HL-60 (cell line): ENCODE measurements at regions not wholly inside any gene's neighbourhood (a gene's known extent, or its start where the extent isn't known, plus 50 kb on each side); places are given as distances from the start of the nearest gene placed in this dataset.

Experiments used
- DNase-seq, 2 experiments: peaks; one replicate each; pipeline ENCODE4 v3.0.0-alpha.2; 2010 to 2020; ENCODE audit warnings: low read depth in 1 of 2, low spot score in 1 of 2
- H3K27ac ChIP-seq: fragments of 250-450 bp; sonication (Bioruptor Pico); replicated peaks from 2 replicates; pipeline ENCODE4 v1.5.1; 2020; ENCODE audit warnings: mild to moderate bottlenecking, moderate library complexity
- H3K27me3 ChIP-seq: fragments of 250-450 bp; sonication (Bioruptor Pico); 2 replicates; pipeline ENCODE4 v1.5.1; 2021; ENCODE audit warnings: mild to moderate bottlenecking, moderate library complexity; ENCODE audit not compliant: insufficient read depth, poor library complexity, severe bottlenecking
- H3K4me3 ChIP-seq: replicated peaks from 2 replicates; pipeline ENCODE4 v1.5.1; 2011; ENCODE audit warnings: mild to moderate bottlenecking, control low read depth, low read length; ENCODE audit not compliant: insufficient read depth
- CTCF ChIP-seq: IDR thresholded peaks from one replicate; pipeline ENCODE4 v1.5.1; 2011; ENCODE audit warnings: low read length, control low read depth, inconsistent platforms; ENCODE audit not compliant: insufficient read depth
- GABPA ChIP-seq: IDR thresholded peaks from 2 replicates; pipeline ENCODE4 v1.6.1; 2012; ENCODE audit warnings: low read depth
- POLR2AphosphoS5 ChIP-seq: IDR thresholded peaks from 2 replicates; pipeline ENCODE4 v1.6.1; 2012; ENCODE audit warnings: low read depth
- REST ChIP-seq: IDR thresholded peaks from 2 replicates; pipeline ENCODE4 v1.6.1; 2012; ENCODE audit warnings: low read depth; ENCODE audit not compliant: insufficient replicate concordance
- SPI1 ChIP-seq: IDR thresholded peaks from 2 replicates; pipeline ENCODE4 v1.6.1; 2012; ENCODE audit warnings: low read depth, mild to moderate bottlenecking, borderline replicate concordance

- no peaks in the 10 kb centered on the region for H3K27me3 ChIP-seq
- H3K4me3 ChIP-seq = no peak overlapping the region
- TF ChIP-seq POLR2AphosphoS5 (no peak), SPI1 (no peak), CTCF (no peak), GABPA (no peak)
- H3K27ac ChIP-seq = no peak overlapping the region
- DNase-seq = no peak
Observed at GRCh38 chr14:103216399-103216798, 93.1 kb downstream of the TNFAIP2 start.

GRCh38 chr14:103216857-103217256 lies 93.6 kb downstream of the TNFAIP2 start:
- Histone ChIP-seq H3K27ac (no peak overlapping the region), H3K27me3 (no peaks in the 10 kb centered on the region), H3K4me3 (no peak overlapping the region)
- TF ChIP-seq POLR2AphosphoS5 = no peak
- no peak for TF ChIP-seq CTCF
- no peak for TF ChIP-seq SPI1
- TF ChIP-seq REST = no peak
- no peak for TF ChIP-seq GABPA
- no peak for DNase-seq

GRCh38 chr14:103217538-103217937 lies 94.3 kb downstream of the TNFAIP2 start:
- Histone ChIP-seq H3K27ac (no peak overlapping the region), H3K27me3 (no peaks in the 10 kb centered on the region), H3K4me3 (no peak overlapping the region)
- TF ChIP-seq POLR2AphosphoS5 (no peak), GABPA (no peak), REST (no peak), CTCF (no peak), SPI1 (no peak)
- DNase-seq = no peak
